Sigmoid colon (tissue), 6 donors: ENCODE measurements at regions not wholly inside any gene's neighbourhood (a gene's known extent, or its start where the extent isn't known, plus 50 kb on each side); places are given as distances from the start of the nearest gene placed in this dataset.
"Not testable (repeated sequence)": the region's sequence is repeated elsewhere in the genome, so short reads cannot be mapped to it uniquely, and the experiment has no call there.

Experiments
- DNase-seq: peaks from one replicate; pipeline ENCODE4 v3.0.0-alpha.2; 2019
- H3K27ac ChIP-seq, 4 donors: fragments of 200-600 bp; sonication (generic); one replicate each; pipeline ENCODE4 v1.5.1; 2016 to 2019; ENCODE audit warnings: mild to moderate bottlenecking in 1 of 4
- H3K27me3 ChIP-seq, 3 donors: fragments of 200-600 bp; sonication (generic); one replicate each; pipeline ENCODE4 v1.5.1; 2019; ENCODE audit warnings: mild to moderate bottlenecking in 1 of 3
- H3K36me3 ChIP-seq, 4 donors: fragments of 200-600 bp; sonication (generic); one replicate each; pipeline ENCODE4 v1.5.1; 2016 to 2019
- H3K4me1 ChIP-seq, 4 donors: fragments of 200-600 bp; sonication (generic); one replicate each; pipeline ENCODE4 v1.5.1; 2017 to 2019
- H3K4me3 ChIP-seq, 4 donors: fragments of 200-600 bp; sonication (generic); one replicate each; pipeline ENCODE4 v1.5.1; 2017 to 2019; ENCODE audit warnings: mild to moderate bottlenecking in 2 of 4, moderate library complexity in 1 of 4
- H3K9me3 ChIP-seq, 4 donors: fragments of 200-600 bp in 3 of 4; sonication (generic) in 3 of 4; one replicate each; pipeline versions ENCODE4 v1.5.1 to v1.6.1; 2013 to 2019
- CTCF ChIP-seq, 4 experiments: fragments of 450-650 bp in 3 of 4; fragments of 200-600 bp in 1 of 4; IDR thresholded peaks; one replicate each; pipeline ENCODE4 v1.5.1; 2016 to 2019; ENCODE audit warnings: antibody characterized with exemption in 4 of 4, mild to moderate bottlenecking in 3 of 4, moderate library complexity in 2 of 4
- EP300 ChIP-seq, 4 donors: sonication (generic); formaldehyde crosslinking; IDR thresholded peaks; one replicate each; pipeline ENCODE4 v1.6.1; 2017; ENCODE audit warnings: antibody characterized with exemption in 4 of 4
- POLR2A ChIP-seq, 2 donors: fragments of 450-650 bp; IDR thresholded peaks; one replicate each; pipeline ENCODE4 v1.6.1; 2016; ENCODE audit warnings: antibody characterized with exemption in 2 of 2, mild to moderate bottlenecking in 2 of 2, moderate library complexity in 2 of 2
- POLR2AphosphoS5 ChIP-seq, 4 donors: sonication (generic); formaldehyde crosslinking; IDR thresholded peaks; one replicate each; pipeline ENCODE4 v1.6.1; 2017; ENCODE audit warnings: antibody characterized with exemption in 4 of 4
- WGBS, 2 donors: extraction: QIAGEN DNeasy Blood & Tissue Kit; methylation state at CpG; one replicate each; pipeline ENCODE4 v1.1.7; 2013; 5-methylcytosine and 5-hydroxymethylcytosine counted together
- intact Hi-C: fragments of 100-400 bp; cut with DNase I; formaldehyde crosslinking; loops from one replicate; pipeline ENCODE4 v1.15.1; 2023
- donor health status: healthy with polysubstance abuse.
- donor health status: healthy.

GRCh38 chr22:27108425-27109114 lies 451.2 kb downstream of the MIAT start:
- peak overlapping the region; percentile 74 to 84 (median 78) for H3K27ac ChIP-seq
- no peaks in the 10 kb centered on the region for H3K27me3 ChIP-seq
- H3K4me3 ChIP-seq: no peak overlapping the region
- peak; percentile 93 for DNase-seq
- TF ChIP-seq POLR2AphosphoS5 (IDR thresholded peaks at IDR 0.05): peak in 3 of 4 donors; percentile 44 to 67 (median 55)
- TF ChIP-seq CTCF (IDR thresholded peaks at IDR 0.05): no peak
- TF ChIP-seq POLR2A (IDR thresholded peaks at IDR 0.05): no peak
- peak in 2 of 4 donors; percentile 57 to 60 for TF ChIP-seq EP300 (IDR thresholded peaks at IDR 0.05)
- WGBS, 2 donors: 32 to 61% methylated on average over 20 of the region's 20 CpGs
- peaks cover 0 to 75% (median 61%) of the 10 kb centered on the region in 4 donors for H3K4me1 ChIP-seq
- H3K9me3 ChIP-seq: no peaks in the 10 kb centered on the region
- no peaks in the 10 kb centered on the region for H3K36me3 ChIP-seq
- intact Hi-C loops: loop anchor here (2.0 to 10.0 kb wide), 3 partner anchors 116 to 696 kb away; partner anchors contain the start of gene MN1

- Histone ChIP-seq H3K27ac (peak overlapping the region in 2 of 4 donors; percentile 76 to 84), H3K4me1 (peaks cover 0 to 77% (median 64%) of the 10 kb centered on the region in 4 donors)
- 69 to 70% methylated on average over 2 of the region's 2 CpGs for WGBS, 2 donors
- not testable (repeated sequence) for H3K27me3 ChIP-seq, H3K9me3 ChIP-seq, DNase-seq, H3K36me3 ChIP-seq, H3K4me3 ChIP-seq
- intact Hi-C loops: loop anchor here (2.0 to 10.0 kb wide), 3 partner anchors 117 to 695 kb away; partner anchors contain the start of gene MN1
These were observed 452.0 kb downstream of the MIAT start for GRCh38 chr22:27109406-27109805.

- H3K36me3 ChIP-seq: no peaks in the 10 kb centered on the region
- no peak for DNase-seq
- peak overlapping the region in 1 of 4 donors; percentile 87 for H3K27ac ChIP-seq
- intact Hi-C loops: no loop called here
- TF ChIP-seq EP300 (IDR thresholded peaks at IDR 0.05): no peak
- no peak for TF ChIP-seq CTCF (IDR thresholded peaks at IDR 0.05)
- TF ChIP-seq POLR2AphosphoS5 (IDR thresholded peaks at IDR 0.05): no peak
- no peak for TF ChIP-seq POLR2A (IDR thresholded peaks at IDR 0.05)
- WGBS, 2 donors: 44 to 54% methylated on average over 12 of the region's 12 CpGs
- no peaks in the 10 kb centered on the region for H3K9me3 ChIP-seq
- H3K27me3 ChIP-seq: no peaks in the 10 kb centered on the region
- H3K4me3 ChIP-seq: no peak overlapping the region
- H3K4me1 ChIP-seq: peaks cover 0 to 65% (median 57%) of the 10 kb centered on the region in 4 donors
These were observed 453.5 kb downstream of the MIAT start for GRCh38 chr22:27110665-27111451.

GRCh38 chr22:27111796-27112672 lies 454.6 kb downstream of the MIAT start:
- Histone ChIP-seq H3K9me3 (no peaks in the 10 kb centered on the region), H3K4me1 (peaks cover 0 to 53% (median 46%) of the 10 kb centered on the region in 4 donors), H3K36me3 (no peaks in the 10 kb centered on the region), H3K27ac (peak overlapping the region; percentile 57 to 87 (median 68)), H3K27me3 (no peaks in the 10 kb centered on the region), H3K4me3 (no peak overlapping the region)
- TF ChIP-seq POLR2AphosphoS5 (IDR thresholded peaks at IDR 0.05) (no peak), POLR2A (IDR thresholded peaks at IDR 0.05) (no peak), EP300 (IDR thresholded peaks at IDR 0.05) (no peak), CTCF (IDR thresholded peaks at IDR 0.05) (no peak)
- intact Hi-C loops: no loop called here
- 48 to 81% methylated on average over 7 of the region's 7 CpGs for WGBS, 2 donors
- no peak for DNase-seq
